Breast epithelium (tissue), 4 donors: ENCODE measurements at regions not wholly inside any gene's neighbourhood (a gene's known extent, or its start where the extent isn't known, plus 50 kb on each side); places are given as distances from the start of the nearest gene placed in this dataset.

Experiments
- DNase-seq, 2 donors: peaks; one replicate each; pipeline ENCODE4 v3.0.0-alpha.2; 2019; ENCODE audit warnings: low spot score in 2 of 2
- H3K27ac ChIP-seq, 2 donors: fragments of 200-600 bp; sonication (generic) in 1 of 2; one replicate each; pipeline ENCODE4 v1.5.1; 2016 to 2019; ENCODE audit warnings: mild to moderate bottlenecking in 1 of 2
- H3K27me3 ChIP-seq, 2 donors: fragments of 200-600 bp; sonication (generic) in 1 of 2; one replicate each; pipeline versions ENCODE4 v1.5.1 to v1.6.0; 2017 to 2019; ENCODE audit warnings: control low read depth in 1 of 2, mild to moderate bottlenecking in 1 of 2
- H3K36me3 ChIP-seq: fragments of 200-600 bp; one replicate; pipeline ENCODE4 v1.5.1; 2019
- H3K4me1 ChIP-seq, 2 donors: fragments of 200-600 bp; sonication (generic); one replicate each; pipeline ENCODE4 v1.5.1; 2016 to 2019; ENCODE audit warnings: control low read depth in 1 of 2
- H3K4me3 ChIP-seq, 3 donors: fragments of 200-600 bp; sonication (generic); 1 replicate in 2 of 3; 2 replicates in 1 of 3; pipeline ENCODE4 v1.5.1; 2016 to 2019; ENCODE audit warnings: mild to moderate bottlenecking in 3 of 3, moderate library complexity in 2 of 3
- H3K9me3 ChIP-seq, 2 donors: fragments of 200-600 bp; sonication (generic) in 1 of 2; one replicate each; pipeline ENCODE4 v1.5.1; 2016 to 2019; ENCODE audit warnings: control low read depth in 1 of 2
- CTCF ChIP-seq, 3 donors: fragments of 450-650 bp; IDR thresholded peaks; one replicate each; pipeline ENCODE4 v1.5.1; 2016 to 2017; ENCODE audit warnings: antibody characterized with exemption in 3 of 3, mild to moderate bottlenecking in 3 of 3, moderate library complexity in 3 of 3
- POLR2A ChIP-seq: fragments of 450-650 bp; IDR thresholded peaks from one replicate; pipeline ENCODE4 v1.6.1; 2016; ENCODE audit warnings: antibody characterized with exemption, mild to moderate bottlenecking, moderate library complexity
- POLR2AphosphoS5 ChIP-seq, 3 donors: sonication (generic); formaldehyde crosslinking; IDR thresholded peaks; one replicate each; pipeline ENCODE4 v1.6.1; 2017; ENCODE audit warnings: antibody characterized with exemption in 3 of 3
- intact Hi-C: fragments of 100-400 bp; cut with DNase I; formaldehyde crosslinking; loops from one replicate; pipeline ENCODE4 v1.15.1; 2023; ENCODE audit warnings: low total_unique reads

GRCh38 chr10:107481881-107482280, 317.4 kb upstream of the SORCS1 start:
- Histone ChIP-seq H3K4me1 (no peaks in the 10 kb centered on the region), H3K9me3 (no peaks in the 10 kb centered on the region), H3K27me3 (no peaks in the 10 kb centered on the region), H3K4me3 (no peak overlapping the region), H3K27ac (no peak overlapping the region), H3K36me3 (no peaks in the 10 kb centered on the region)
- TF ChIP-seq CTCF (IDR thresholded peaks at IDR 0.05) = no peak
- DNase-seq = no peak
- intact Hi-C loops = no loop called here

- DNase-seq = no peak
- TF ChIP-seq POLR2AphosphoS5 (IDR thresholded peaks at IDR 0.05) (no peak), POLR2A (no peak), CTCF (IDR thresholded peaks at IDR 0.05) (no peak)
- Histone ChIP-seq H3K4me3 (no peak overlapping the region), H3K27me3 (no peaks in the 10 kb centered on the region), H3K36me3 (no peaks in the 10 kb centered on the region), H3K27ac (no peak overlapping the region), H3K4me1 (no peaks in the 10 kb centered on the region), H3K9me3 (no peaks in the 10 kb centered on the region)
- intact Hi-C loops = no loop called here
Observed at GRCh38 chr10:107481224-107481623, 316.7 kb upstream of the SORCS1 start.

- no peaks in the 10 kb centered on the region for H3K9me3 ChIP-seq
- DNase-seq = no peak
- TF ChIP-seq CTCF (IDR thresholded peaks at IDR 0.05) = no peak
- no peak for TF ChIP-seq POLR2A
- no peak for TF ChIP-seq POLR2AphosphoS5 (IDR thresholded peaks at IDR 0.05)
- intact Hi-C loops = no loop called here
- no peak overlapping the region for H3K4me3 ChIP-seq
- H3K4me1 ChIP-seq = no peaks in the 10 kb centered on the region
- H3K36me3 ChIP-seq = no peaks in the 10 kb centered on the region
- H3K27ac ChIP-seq = no peak overlapping the region
- no peaks in the 10 kb centered on the region for H3K27me3 ChIP-seq
Observed at GRCh38 chr10:107480781-107481180, 316.3 kb upstream of the SORCS1 start.

GRCh38 chr10:107477266-107477665, 312.8 kb upstream of the SORCS1 start:
- Histone ChIP-seq H3K27me3 (no peaks in the 10 kb centered on the region), H3K36me3 (no peaks in the 10 kb centered on the region), H3K27ac (no peak overlapping the region), H3K4me3 (no peak overlapping the region), H3K9me3 (no peaks in the 10 kb centered on the region), H3K4me1 (no peaks in the 10 kb centered on the region)
- intact Hi-C loops = no loop called here
- TF ChIP-seq POLR2A (no peak), CTCF (IDR thresholded peaks at IDR 0.05) (no peak), POLR2AphosphoS5 (IDR thresholded peaks at IDR 0.05) (no peak)
- DNase-seq = no peak

GRCh38 chr10:107476408-107476807, 311.9 kb upstream of the SORCS1 start:
- H3K27ac ChIP-seq = no peak overlapping the region
- no peak overlapping the region for H3K4me3 ChIP-seq
- H3K9me3 ChIP-seq = no peaks in the 10 kb centered on the region
- DNase-seq = no peak
- intact Hi-C loops = no loop called here
- no peaks in the 10 kb centered on the region for H3K4me1 ChIP-seq
- TF ChIP-seq POLR2AphosphoS5 (IDR thresholded peaks at IDR 0.05) (no peak), POLR2A (no peak), CTCF (IDR thresholded peaks at IDR 0.05) (no peak)
- no peaks in the 10 kb centered on the region for H3K36me3 ChIP-seq
- no peaks in the 10 kb centered on the region for H3K27me3 ChIP-seq
